Esophagus squamous epithelium (tissue), 4 donors: ENCODE measurements at regions not wholly inside any gene's neighbourhood (a gene's known extent, or its start where the extent isn't known, plus 50 kb on each side); places are given as distances from the start of the nearest gene placed in this dataset.

Experiments used
- POLR2A ChIP-seq, 4 donors: fragments of 450-650 bp; IDR thresholded peaks; one replicate each; pipeline ENCODE4 v1.6.1; 2017; ENCODE audit warnings: antibody characterized with exemption in 4 of 4, mild to moderate bottlenecking in 4 of 4, moderate library complexity in 3 of 4
- TF ChIP-seq, protein P1 (sequence below), 6 experiments: fragments of 450-650 bp in 4 of 6; fragments of 200-600 bp in 2 of 6; sonication (generic) in 2 of 6; IDR thresholded peaks; one replicate each; pipeline ENCODE4 v1.5.1; 2016 to 2019; ENCODE audit warnings: antibody characterized with exemption in 6 of 6, mild to moderate bottlenecking in 4 of 6, moderate library complexity in 4 of 6

DNA sequence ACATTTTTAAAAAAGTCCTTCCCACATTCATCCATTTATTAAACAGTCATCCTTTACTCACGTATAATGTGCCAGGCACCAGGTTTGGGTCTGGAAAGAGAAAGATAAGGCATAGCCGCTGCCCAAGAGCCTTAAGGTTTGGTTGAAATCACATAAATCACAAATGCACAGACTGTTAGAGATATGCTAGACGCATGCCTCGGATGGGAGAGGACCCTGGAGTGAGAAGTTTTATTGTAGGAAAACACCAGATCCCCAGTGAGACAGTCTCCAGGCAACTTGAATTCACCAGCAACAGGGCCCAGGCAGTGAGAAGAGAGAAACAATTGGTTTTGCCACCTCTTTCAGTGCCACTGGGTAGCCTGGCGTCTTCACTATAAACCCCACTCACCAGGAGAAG is 305.9 kb upstream of the AMIGO2 start:
- TF ChIP-seq, protein P1, sequence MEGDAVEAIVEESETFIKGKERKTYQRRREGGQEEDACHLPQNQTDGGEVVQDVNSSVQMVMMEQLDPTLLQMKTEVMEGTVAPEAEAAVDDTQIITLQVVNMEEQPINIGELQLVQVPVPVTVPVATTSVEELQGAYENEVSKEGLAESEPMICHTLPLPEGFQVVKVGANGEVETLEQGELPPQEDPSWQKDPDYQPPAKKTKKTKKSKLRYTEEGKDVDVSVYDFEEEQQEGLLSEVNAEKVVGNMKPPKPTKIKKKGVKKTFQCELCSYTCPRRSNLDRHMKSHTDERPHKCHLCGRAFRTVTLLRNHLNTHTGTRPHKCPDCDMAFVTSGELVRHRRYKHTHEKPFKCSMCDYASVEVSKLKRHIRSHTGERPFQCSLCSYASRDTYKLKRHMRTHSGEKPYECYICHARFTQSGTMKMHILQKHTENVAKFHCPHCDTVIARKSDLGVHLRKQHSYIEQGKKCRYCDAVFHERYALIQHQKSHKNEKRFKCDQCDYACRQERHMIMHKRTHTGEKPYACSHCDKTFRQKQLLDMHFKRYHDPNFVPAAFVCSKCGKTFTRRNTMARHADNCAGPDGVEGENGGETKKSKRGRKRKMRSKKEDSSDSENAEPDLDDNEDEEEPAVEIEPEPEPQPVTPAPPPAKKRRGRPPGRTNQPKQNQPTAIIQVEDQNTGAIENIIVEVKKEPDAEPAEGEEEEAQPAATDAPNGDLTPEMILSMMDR (IDR thresholded peaks at IDR 0.05) = no peak
- TF ChIP-seq POLR2A (IDR thresholded peaks at IDR 0.05) = no peak
